Uterus (tissue), 2 donors: ENCODE measurements at regions not wholly inside any gene's neighbourhood (a gene's known extent, or its start where the extent isn't known, plus 50 kb on each side); places are given as distances from the start of the nearest gene placed in this dataset.

ENCODE experiments used
- CTCF ChIP-seq, 4 experiments: fragments of 200-600 bp in 2 of 4; fragments of 450-650 bp in 2 of 4; sonication (generic) in 2 of 4; IDR thresholded peaks; one replicate each; pipeline ENCODE4 v1.5.1; 2016 to 2019; ENCODE audit warnings: antibody characterized with exemption in 4 of 4, mild to moderate bottlenecking in 2 of 4, moderate library complexity in 1 of 4
- POLR2A ChIP-seq, 2 donors: fragments of 450-650 bp; IDR thresholded peaks; one replicate each; pipeline ENCODE4 v1.6.1; 2016; ENCODE audit warnings: antibody characterized with exemption in 2 of 2, mild to moderate bottlenecking in 1 of 2, moderate library complexity in 1 of 2

- TF ChIP-seq POLR2A (IDR thresholded peaks at IDR 0.05) (no peak), CTCF (IDR thresholded peaks at IDR 0.05) (no peak)
Measured at GRCh38 chr4:163709601-163710000, 215.1 kb downstream of the TMA16 start.
